ENCODE measurements at regions not wholly inside any gene's neighbourhood (a gene's known extent, or its start where the extent isn't known, plus 50 kb on each side); places are given as distances from the start of the nearest gene placed in this dataset.

- in situ Hi-C loops (cut with MboI; ENCODE audit: low sequenced_read_pairs), result no loop called here
Observed at GRCh38 chr4:121439669-121440068, 58.9 kb upstream of the QRFPR start.
